ENCODE measurements at regions not wholly inside any gene's neighbourhood (a gene's known extent, or its start where the extent isn't known, plus 50 kb on each side); places are given as distances from the start of the nearest gene placed in this dataset.

DNA sequence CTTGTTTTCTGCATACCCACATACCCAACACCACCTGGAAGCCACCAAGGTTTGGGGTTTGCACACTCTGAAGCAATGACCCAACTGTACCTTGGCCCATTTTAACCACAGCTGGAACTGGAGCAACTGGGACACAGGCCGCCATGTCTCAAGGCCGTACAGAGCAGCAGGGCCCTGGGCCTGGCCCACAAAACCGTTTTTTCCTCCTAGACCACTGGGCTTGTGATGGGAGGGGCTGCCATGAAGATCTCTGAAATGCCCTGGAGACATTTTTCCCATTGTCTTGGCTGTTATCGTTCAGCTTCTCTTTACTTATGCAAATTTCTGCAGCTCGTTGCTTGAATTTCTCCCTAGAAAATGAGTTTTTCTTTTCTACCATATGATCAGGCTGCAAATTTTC lies 96.7 kb upstream of the PLEKHA5 start:
- Mint-ChIP-seq H3K27ac (ENCODE audit: unreplicated experiment) (no peak overlapping the region), H3K4me3 (ENCODE audit: low read depth, unreplicated experiment) (no peak overlapping the region), H3K4me1 (ENCODE audit: low read depth, unreplicated experiment) (peaks cover 33% of the 10 kb centered on the region), H3K27me3 (ENCODE audit: unreplicated experiment) (no peaks in the 10 kb centered on the region), H3K9me3 (ENCODE audit: low read depth, unreplicated experiment) (peaks cover 9% of the 10 kb centered on the region), H3K36me3 (ENCODE audit: insufficient read depth, unreplicated experiment) (no peaks in the 10 kb centered on the region)
- CTCF ChIA-PET = no interaction called here
- intact Hi-C loops (cut with micrococcal nuclease; ENCODE audit: unreplicated experiment) = no loop called here
- TF ChIP-seq, protein P1, sequence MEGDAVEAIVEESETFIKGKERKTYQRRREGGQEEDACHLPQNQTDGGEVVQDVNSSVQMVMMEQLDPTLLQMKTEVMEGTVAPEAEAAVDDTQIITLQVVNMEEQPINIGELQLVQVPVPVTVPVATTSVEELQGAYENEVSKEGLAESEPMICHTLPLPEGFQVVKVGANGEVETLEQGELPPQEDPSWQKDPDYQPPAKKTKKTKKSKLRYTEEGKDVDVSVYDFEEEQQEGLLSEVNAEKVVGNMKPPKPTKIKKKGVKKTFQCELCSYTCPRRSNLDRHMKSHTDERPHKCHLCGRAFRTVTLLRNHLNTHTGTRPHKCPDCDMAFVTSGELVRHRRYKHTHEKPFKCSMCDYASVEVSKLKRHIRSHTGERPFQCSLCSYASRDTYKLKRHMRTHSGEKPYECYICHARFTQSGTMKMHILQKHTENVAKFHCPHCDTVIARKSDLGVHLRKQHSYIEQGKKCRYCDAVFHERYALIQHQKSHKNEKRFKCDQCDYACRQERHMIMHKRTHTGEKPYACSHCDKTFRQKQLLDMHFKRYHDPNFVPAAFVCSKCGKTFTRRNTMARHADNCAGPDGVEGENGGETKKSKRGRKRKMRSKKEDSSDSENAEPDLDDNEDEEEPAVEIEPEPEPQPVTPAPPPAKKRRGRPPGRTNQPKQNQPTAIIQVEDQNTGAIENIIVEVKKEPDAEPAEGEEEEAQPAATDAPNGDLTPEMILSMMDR (IDR thresholded peaks at IDR 0.05; ENCODE audit: unreplicated experiment) = no peak
- DNase-seq = no peak
- BruUV-seq (replicated peaks) = no TSS peak

DNA sequence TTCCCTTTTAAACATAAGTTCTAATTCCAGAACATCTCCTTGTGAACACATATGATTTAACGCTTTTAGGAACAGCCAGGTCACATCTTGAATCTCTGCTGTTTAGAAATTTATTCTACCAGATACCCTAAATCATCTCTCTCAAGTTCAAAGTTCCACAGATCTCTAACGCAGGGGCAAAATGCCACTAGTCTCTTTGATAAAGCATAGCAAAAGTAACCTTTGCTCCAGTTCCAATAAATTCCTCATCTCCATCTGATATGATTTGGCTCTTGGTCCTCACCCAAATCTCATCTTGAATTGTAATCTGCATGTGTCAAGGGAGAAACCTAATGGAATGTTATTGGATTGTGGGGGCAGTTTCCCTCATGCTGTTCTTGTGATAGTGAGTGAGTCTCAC lies 96.3 kb upstream of the PLEKHA5 start:
- Mint-ChIP-seq H3K4me1 (ENCODE audit: low read depth, unreplicated experiment) (peaks cover 37% of the 10 kb centered on the region), H3K36me3 (ENCODE audit: insufficient read depth, unreplicated experiment) (no peaks in the 10 kb centered on the region), H3K27ac (ENCODE audit: unreplicated experiment) (no peak overlapping the region), H3K27me3 (ENCODE audit: unreplicated experiment) (no peaks in the 10 kb centered on the region), H3K4me3 (ENCODE audit: low read depth, unreplicated experiment) (no peak overlapping the region), H3K9me3 (ENCODE audit: low read depth, unreplicated experiment) (peaks cover 9% of the 10 kb centered on the region)
- intact Hi-C loops (cut with micrococcal nuclease; ENCODE audit: unreplicated experiment) = no loop called here
- TF ChIP-seq, protein P1 (IDR thresholded peaks at IDR 0.05; ENCODE audit: unreplicated experiment) = no peak
- BruUV-seq (replicated peaks) = no TSS peak
- no peak for DNase-seq
- CTCF ChIA-PET = no interaction called here

DNA sequence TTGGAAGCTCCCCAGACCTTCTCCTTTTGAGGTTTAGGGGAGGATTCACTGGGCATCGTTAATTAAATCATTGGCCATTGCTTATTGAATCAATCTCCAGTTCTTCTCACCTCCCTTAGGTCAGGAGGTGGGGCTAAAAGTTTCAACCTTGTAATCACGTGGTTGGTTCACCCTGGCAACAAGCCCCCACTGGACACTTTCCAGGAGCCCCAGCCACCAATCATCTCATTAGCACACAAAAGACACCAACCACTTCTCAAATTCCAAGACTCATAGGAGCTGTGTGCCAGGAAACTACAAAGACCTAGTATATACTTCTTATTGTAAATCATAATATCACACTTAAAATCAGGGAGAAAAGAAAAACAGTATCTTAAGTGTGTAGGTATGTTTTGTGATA lies 94.6 kb upstream of the PLEKHA5 start:
- DNase-seq = no peak
- intact Hi-C loops (cut with micrococcal nuclease; ENCODE audit: unreplicated experiment) = no loop called here
- H3K36me3 Mint-ChIP-seq (ENCODE audit: insufficient read depth, unreplicated experiment) = no peaks in the 10 kb centered on the region
- no peak overlapping the region for H3K27ac Mint-ChIP-seq (ENCODE audit: unreplicated experiment)
- CTCF ChIA-PET = no interaction called here
- peaks cover 9% of the 10 kb centered on the region for H3K9me3 Mint-ChIP-seq (ENCODE audit: low read depth, unreplicated experiment)
- peaks cover 36% of the 10 kb centered on the region for H3K4me1 Mint-ChIP-seq (ENCODE audit: low read depth, unreplicated experiment)
- no peaks in the 10 kb centered on the region for H3K27me3 Mint-ChIP-seq (ENCODE audit: unreplicated experiment)
- no TSS peak for BruUV-seq (replicated peaks)
- no peak overlapping the region for H3K4me3 Mint-ChIP-seq (ENCODE audit: low read depth, unreplicated experiment)
- TF ChIP-seq, protein P1 (IDR thresholded peaks at IDR 0.05; ENCODE audit: unreplicated experiment) = no peak

DNA sequence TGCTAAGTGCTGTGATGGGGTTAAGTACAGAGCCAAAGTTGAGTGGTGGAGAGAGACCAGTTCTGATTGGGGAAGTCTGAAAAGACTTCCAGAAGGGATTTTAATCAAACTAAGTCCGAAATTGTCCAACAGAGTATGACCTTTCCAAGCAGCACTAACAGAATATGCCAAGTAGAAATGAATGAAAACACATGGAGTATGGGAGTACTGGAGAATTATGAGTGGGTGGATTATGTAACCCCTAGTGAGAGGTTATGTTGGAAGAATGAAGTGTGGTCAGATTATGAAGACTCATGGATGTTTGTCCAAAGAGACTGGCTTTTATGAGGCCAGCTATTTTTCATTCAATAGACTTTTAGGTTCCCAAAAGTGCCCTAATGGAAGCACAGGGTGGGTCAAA lies 94.0 kb upstream of the PLEKHA5 start:
- DNase-seq = no peak
- CTCF ChIA-PET = interaction anchor here (1.2 kb wide), 1 partner anchor 97 kb away, joined by 5 read pairs; no protein-coding TSS in a partner anchor
- Mint-ChIP-seq H3K27ac (ENCODE audit: unreplicated experiment) (no peak overlapping the region), H3K4me3 (ENCODE audit: low read depth, unreplicated experiment) (no peak overlapping the region), H3K27me3 (ENCODE audit: unreplicated experiment) (no peaks in the 10 kb centered on the region), H3K36me3 (ENCODE audit: insufficient read depth, unreplicated experiment) (no peaks in the 10 kb centered on the region), H3K4me1 (ENCODE audit: low read depth, unreplicated experiment) (peaks cover 30% of the 10 kb centered on the region), H3K9me3 (ENCODE audit: low read depth, unreplicated experiment) (peaks cover 9% of the 10 kb centered on the region)
- intact Hi-C loops (cut with micrococcal nuclease; ENCODE audit: unreplicated experiment) = no loop called here
- TF ChIP-seq, protein P1 (IDR thresholded peaks at IDR 0.05; ENCODE audit: unreplicated experiment) = no peak
- no TSS peak for BruUV-seq (replicated peaks)
